HUES64 (cell line): ENCODE measurements at regions not wholly inside any gene's neighbourhood (a gene's known extent, or its start where the extent isn't known, plus 50 kb on each side); places are given as distances from the start of the nearest gene placed in this dataset.

Experiments
- H3K27ac ChIP-seq: 2 replicates; pipeline ENCODE4 v1.7.0; 2013; ENCODE audit warnings: low read depth, low read length, inconsistent platforms
- H3K27me3 ChIP-seq: 2 replicates; pipeline ENCODE4 v1.6.1; 2013; ENCODE audit warnings: mild to moderate bottlenecking, low read length; ENCODE audit not compliant: insufficient read depth
- H3K36me3 ChIP-seq: 2 replicates; pipeline ENCODE4 v1.6.1; 2013; ENCODE audit warnings: mild to moderate bottlenecking, low read length; ENCODE audit not compliant: insufficient read depth
- H3K4me1 ChIP-seq: 2 replicates; pipeline ENCODE4 v1.6.1; 2013; ENCODE audit warnings: mild to moderate bottlenecking, low read length, moderate library complexity; ENCODE audit not compliant: insufficient read depth
- H3K4me3 ChIP-seq: 2 replicates; pipeline ENCODE4 v1.5.1; 2013; ENCODE audit warnings: mild to moderate bottlenecking, low read length, moderate library complexity
- H3K9ac ChIP-seq: 2 replicates; pipeline ENCODE4 v1.6.1; 2013; ENCODE audit warnings: mild to moderate bottlenecking, low read depth, low read length
- H3K9me3 ChIP-seq: 2 replicates; pipeline ENCODE4 v1.6.1; 2013; ENCODE audit warnings: low read depth, low read length; ENCODE audit not compliant: insufficient read depth
- WGBS: fragments of 150-250, 120-280 bp; methylation state at CpG from one replicate; pipeline ENCODE4 v1.1.7; 2013; ENCODE audit warnings: missing lambda C conversion rate; 5-methylcytosine and 5-hydroxymethylcytosine counted together

DNA sequence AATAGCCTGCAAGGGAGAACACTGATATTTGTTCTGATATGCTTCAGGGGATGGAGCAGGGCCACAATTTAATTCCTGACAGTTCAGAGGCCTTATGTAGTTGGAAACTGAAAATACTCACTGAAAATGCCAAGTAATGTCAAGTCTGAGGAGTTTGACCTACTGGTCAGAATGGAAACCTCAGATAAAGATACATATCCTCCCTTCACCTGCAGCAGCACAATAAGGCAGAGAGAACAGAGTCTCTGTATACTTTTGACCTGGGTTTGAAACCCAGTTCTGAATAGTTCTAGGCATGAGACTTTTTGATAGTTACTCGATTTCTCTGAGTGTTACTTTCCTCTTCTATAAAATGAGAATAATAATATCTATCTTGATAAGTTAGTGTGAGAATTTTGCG lies 65.8 kb upstream of the TRPC5 start:
- Histone ChIP-seq H3K9me3 (no peaks in the 10 kb centered on the region), H3K4me1 (no peaks in the 10 kb centered on the region), H3K27ac (no peak overlapping the region), H3K36me3 (no peaks in the 10 kb centered on the region), H3K9ac (no peak overlapping the region), H3K4me3 (no peak overlapping the region), H3K27me3 (no peaks in the 10 kb centered on the region)
- no CpG with 5 or more reads among the region's 2 CpGs for WGBS

- H3K9me3 ChIP-seq = no peaks in the 10 kb centered on the region
- 29% methylated on average over 2 of the region's 2 CpGs for WGBS
- H3K36me3 ChIP-seq = no peaks in the 10 kb centered on the region
- no peak overlapping the region for H3K27ac ChIP-seq
- no peaks in the 10 kb centered on the region for H3K27me3 ChIP-seq
- no peaks in the 10 kb centered on the region for H3K4me1 ChIP-seq
- H3K4me3 ChIP-seq = no peak overlapping the region
- no peak overlapping the region for H3K9ac ChIP-seq
Observed at GRCh38 chrX:112147206-112147605, 64.6 kb upstream of the TRPC5 start.

DNA sequence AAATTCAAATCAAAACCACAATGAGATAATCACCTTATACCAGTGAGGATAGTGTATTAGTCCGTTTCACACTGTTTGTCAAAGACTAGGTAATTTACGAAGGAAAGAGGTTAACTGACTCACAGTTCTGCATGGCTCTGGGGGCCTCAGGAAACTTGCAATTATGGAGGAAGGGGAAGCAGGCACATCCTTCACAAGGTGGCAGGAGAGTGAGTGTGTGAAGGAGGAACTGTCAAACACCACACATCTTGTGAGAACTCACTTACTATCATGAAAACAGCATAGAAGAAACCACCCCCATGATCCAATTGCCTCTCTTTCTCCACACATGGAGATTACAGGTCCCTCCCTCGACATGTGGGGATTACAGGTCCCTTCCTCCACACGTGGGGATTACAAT lies 54.7 kb upstream of the TRPC5 start:
- no peaks in the 10 kb centered on the region for H3K36me3 ChIP-seq
- H3K4me1 ChIP-seq = no peaks in the 10 kb centered on the region
- H3K9ac ChIP-seq = no peak overlapping the region
- WGBS = 89% methylated on average over 2 of the region's 4 CpGs
- no peak overlapping the region for H3K4me3 ChIP-seq
- no peak overlapping the region for H3K27ac ChIP-seq
- H3K9me3 ChIP-seq = no peaks in the 10 kb centered on the region
- no peaks in the 10 kb centered on the region for H3K27me3 ChIP-seq
